ENCODE measurements at regions not wholly inside any gene's neighbourhood (a gene's known extent, or its start where the extent isn't known, plus 50 kb on each side); places are given as distances from the start of the nearest gene placed in this dataset.

DNA sequence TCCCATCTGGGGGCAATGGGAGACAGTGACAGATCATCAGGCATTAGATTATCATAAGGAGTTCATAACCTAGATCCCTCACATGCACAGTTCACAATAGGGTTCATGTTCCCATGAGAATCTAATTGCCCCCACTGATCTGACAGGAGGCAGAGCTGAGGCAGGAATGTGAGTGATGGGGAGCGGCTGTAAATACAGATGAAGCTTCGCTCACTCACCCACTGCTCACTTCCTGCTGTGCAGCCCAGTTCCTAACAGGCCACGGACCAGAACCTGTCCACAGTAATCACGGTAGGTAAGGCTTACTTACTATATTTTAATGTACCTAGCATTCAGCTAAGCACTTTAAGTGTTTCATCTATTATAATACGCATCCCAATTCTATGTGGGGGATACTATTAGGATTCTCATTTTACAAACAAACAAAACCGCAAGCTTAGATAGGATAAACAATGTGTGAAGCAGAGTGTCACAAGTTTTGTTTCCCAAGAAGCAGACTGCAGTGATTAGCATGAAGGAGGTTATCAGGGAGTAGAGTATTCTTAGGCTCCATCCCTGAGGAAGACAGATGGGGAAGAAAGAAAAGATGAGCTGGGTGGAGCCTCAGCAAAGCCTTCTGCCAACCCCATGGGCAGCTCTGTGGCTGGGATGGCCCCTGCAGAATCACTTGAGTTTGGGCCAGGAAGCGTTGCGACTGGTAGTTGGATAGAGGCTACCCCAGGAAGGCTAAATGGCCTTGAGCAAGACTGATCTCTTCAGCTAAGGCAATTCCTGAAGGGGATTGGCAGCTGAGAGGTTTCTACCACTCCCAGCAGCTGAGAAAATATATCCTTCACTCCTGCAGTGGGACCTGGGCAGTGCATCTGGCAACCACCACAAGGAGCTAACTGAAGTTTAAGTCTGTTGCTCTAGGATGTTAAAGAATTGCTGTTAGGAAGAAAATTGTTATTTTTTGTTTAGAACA lies 133.1 kb downstream of the MREG start:
- Histone ChIP-seq H3K9me3 (ENCODE audit: control insufficient read depth in 2 of 2, low read length in 2 of 2) (peaks cover 0 to 5% of the 10 kb centered on the region in 2 donors), H3K36me3 (ENCODE audit: control insufficient read depth in 2 of 2, insufficient read depth in 2 of 2, low read length in 2 of 2) (no peaks in the 10 kb centered on the region), H3K27ac (ENCODE audit: low read length) (no peak overlapping the region), H3K4me3 (ENCODE audit: low read length in 2 of 2) (no peak overlapping the region), H3K4me1 (ENCODE audit: control insufficient read depth, insufficient read depth, low read length) (peaks cover 8% of the 10 kb centered on the region), H3K9ac (ENCODE audit: low read length in 2 of 2) (no peak overlapping the region), H3K27me3 (ENCODE audit: control insufficient read depth in 1 of 2, insufficient read depth in 2 of 2, low read length in 2 of 2) (no peaks in the 10 kb centered on the region)

DNA sequence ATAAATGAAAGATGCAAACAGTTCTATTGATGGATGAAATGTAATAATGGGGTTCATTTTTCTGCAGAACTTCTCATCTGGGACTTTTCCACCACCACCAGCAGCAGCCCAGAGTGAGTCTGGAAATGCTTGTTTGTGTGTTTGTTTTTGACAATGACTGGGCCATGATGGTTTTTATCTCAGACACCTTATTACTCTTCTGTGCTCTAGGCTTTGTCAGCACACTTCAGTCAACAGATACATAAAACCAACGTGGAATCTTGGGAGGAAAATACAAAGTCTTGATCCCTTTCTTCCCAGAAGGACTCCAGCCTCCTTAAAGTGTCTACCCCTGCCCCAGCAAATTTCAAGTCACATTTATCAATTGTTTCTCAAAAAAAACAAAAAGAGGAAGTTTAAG lies 134.0 kb downstream of the MREG start:
- Histone ChIP-seq H3K4me1 (ENCODE audit: control insufficient read depth, insufficient read depth, low read length) (peaks cover under 1% of the 10 kb centered on the region), H3K9ac (ENCODE audit: low read length in 2 of 2) (no peak overlapping the region), H3K36me3 (ENCODE audit: control insufficient read depth in 2 of 2, insufficient read depth in 2 of 2, low read length in 2 of 2) (no peaks in the 10 kb centered on the region), H3K27ac (ENCODE audit: low read length) (no peak overlapping the region), H3K4me3 (ENCODE audit: low read length in 2 of 2) (no peak overlapping the region), H3K27me3 (ENCODE audit: control insufficient read depth in 1 of 2, insufficient read depth in 2 of 2, low read length in 2 of 2) (no peaks in the 10 kb centered on the region), H3K9me3 (ENCODE audit: control insufficient read depth in 2 of 2, low read length in 2 of 2) (peaks cover 0 to 5% of the 10 kb centered on the region in 2 donors)

DNA sequence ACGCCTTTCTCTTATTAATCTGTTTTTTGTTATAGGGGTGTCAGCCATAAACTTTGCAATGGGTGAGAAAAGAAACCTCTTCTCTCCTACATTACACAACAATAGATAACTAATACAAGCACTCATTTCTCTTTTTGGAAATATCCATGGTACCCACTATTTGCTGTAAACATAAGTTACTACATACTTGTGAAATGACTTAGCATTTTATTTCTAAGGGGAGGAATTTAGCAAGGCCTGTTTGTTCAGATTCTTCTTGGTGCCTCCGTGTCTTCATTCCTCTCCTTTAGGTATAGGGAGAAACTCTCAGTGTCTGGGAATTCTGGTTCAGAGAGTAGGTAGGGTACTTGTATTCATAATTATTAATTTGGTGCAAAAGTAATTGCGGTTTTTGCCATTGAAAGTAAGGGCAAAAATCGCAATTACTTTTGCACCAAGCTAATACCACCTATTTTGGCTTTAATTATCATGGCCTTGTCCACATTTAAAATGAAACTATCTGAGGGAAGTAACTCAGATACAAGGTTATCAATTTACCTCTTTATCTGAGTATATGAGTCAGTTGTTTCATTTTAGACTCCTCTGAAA lies 134.8 kb downstream of the MREG start:
- no peak overlapping the region for H3K27ac ChIP-seq (ENCODE audit: low read length)

DNA sequence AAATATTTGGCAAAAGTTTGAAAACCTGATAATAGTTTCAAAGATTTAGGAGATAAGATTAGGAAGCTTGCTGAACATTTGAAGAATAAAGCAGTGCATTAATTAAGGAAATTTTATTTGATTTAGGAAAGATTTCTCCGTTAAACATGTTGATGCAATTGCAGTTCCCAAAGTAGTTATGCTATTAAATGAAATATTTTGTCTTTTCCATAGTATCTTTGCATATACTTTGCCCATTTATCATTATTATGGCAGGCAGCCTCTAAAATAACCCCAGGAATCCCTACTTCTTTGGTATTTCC lies 136.5 kb downstream of the MREG start:
- H3K27ac ChIP-seq (ENCODE audit: low read length): no peak overlapping the region
- no peaks in the 10 kb centered on the region for H3K36me3 ChIP-seq (ENCODE audit: control insufficient read depth in 2 of 2, insufficient read depth in 2 of 2, low read length in 2 of 2)
- no peak overlapping the region for H3K4me3 ChIP-seq (ENCODE audit: low read length in 2 of 2)
- no peak overlapping the region for H3K9ac ChIP-seq (ENCODE audit: low read length in 2 of 2)
- no peaks in the 10 kb centered on the region for H3K27me3 ChIP-seq (ENCODE audit: control insufficient read depth in 1 of 2, insufficient read depth in 2 of 2, low read length in 2 of 2)
- peaks cover 0 to 5% of the 10 kb centered on the region in 2 donors for H3K9me3 ChIP-seq (ENCODE audit: control insufficient read depth in 2 of 2, low read length in 2 of 2)
- no peaks in the 10 kb centered on the region for H3K4me1 ChIP-seq (ENCODE audit: control insufficient read depth, insufficient read depth, low read length)

More for the DNA sequence above, 134.8 kb downstream of the MREG start:
- H3K36me3 ChIP-seq (ENCODE audit: control insufficient read depth in 2 of 2, insufficient read depth in 2 of 2, low read length in 2 of 2): no peaks in the 10 kb centered on the region
- H3K4me1 ChIP-seq (ENCODE audit: control insufficient read depth, insufficient read depth, low read length): no peaks in the 10 kb centered on the region
- no peak overlapping the region for H3K4me3 ChIP-seq (ENCODE audit: low read length in 2 of 2)
- no peaks in the 10 kb centered on the region for H3K27me3 ChIP-seq (ENCODE audit: control insufficient read depth in 1 of 2, insufficient read depth in 2 of 2, low read length in 2 of 2)
- H3K9me3 ChIP-seq (ENCODE audit: control insufficient read depth in 2 of 2, low read length in 2 of 2): peaks cover 0 to 5% of the 10 kb centered on the region in 2 donors
- H3K9ac ChIP-seq (ENCODE audit: low read length in 2 of 2): no peak overlapping the region

DNA sequence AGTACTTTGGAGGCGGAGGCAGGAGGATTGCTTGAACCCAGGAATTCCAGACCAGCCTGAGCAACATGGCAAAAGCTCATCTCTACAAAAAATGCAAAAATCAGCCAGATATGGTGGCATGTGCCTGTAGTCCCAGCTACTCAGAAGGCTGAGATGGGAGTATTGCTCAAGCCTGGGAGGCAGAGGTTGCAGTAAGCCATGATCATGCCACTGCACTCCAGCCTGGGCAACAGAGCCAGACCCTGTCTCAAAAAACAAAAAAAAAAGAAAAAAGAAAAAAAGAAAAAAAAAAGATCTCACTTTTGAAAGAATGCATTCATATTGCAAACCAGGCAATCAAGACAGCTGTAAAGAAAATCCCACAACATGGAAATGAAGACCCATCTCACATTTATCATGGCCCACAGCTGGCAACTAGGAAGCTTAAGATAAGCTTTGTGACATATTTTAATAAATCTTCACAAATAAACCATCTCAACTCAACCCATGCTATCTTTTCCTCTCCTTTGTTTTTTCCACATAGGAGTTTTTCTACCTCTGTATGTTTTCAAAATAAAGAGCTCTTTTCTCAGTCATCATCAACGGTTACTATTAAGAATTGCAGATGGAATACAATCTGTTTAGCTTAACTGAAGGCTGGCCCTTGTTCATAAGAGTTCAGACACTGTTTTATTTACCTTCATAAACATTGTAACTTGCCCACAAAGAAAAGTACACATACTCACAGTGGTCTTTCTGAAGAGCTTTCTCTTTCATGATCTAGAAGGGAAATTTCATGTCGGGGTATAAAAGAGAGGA lies 137.0 kb downstream of the MREG start:
- Histone ChIP-seq H3K9ac (ENCODE audit: low read length in 2 of 2) (no peak overlapping the region), H3K27me3 (ENCODE audit: control insufficient read depth in 1 of 2, insufficient read depth in 2 of 2, low read length in 2 of 2) (no peaks in the 10 kb centered on the region), H3K4me3 (ENCODE audit: low read length in 2 of 2) (no peak overlapping the region), H3K4me1 (ENCODE audit: control insufficient read depth, insufficient read depth, low read length) (no peaks in the 10 kb centered on the region), H3K27ac (ENCODE audit: low read length) (no peak overlapping the region), H3K36me3 (ENCODE audit: control insufficient read depth in 2 of 2, insufficient read depth in 2 of 2, low read length in 2 of 2) (no peaks in the 10 kb centered on the region), H3K9me3 (ENCODE audit: control insufficient read depth in 2 of 2, low read length in 2 of 2) (peaks cover 0 to 5% of the 10 kb centered on the region in 2 donors)

DNA sequence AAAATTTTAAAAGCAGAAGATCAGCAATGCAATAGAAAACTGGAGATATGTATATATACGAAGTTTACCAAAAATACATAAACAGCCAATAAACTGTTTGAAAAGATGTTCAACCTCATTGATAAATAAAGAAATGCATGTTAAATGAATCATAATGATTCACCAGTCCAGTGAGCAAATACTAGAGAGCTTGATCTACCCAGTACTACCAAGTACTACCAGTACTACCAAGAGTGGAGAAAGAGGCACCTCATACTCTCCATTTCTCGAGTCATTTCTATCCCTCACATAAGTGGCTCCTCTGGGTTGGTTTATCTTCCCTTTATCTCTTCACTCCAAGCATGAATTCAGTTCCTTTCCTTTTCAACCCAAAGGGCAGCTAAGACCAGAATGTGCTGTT lies 138.9 kb downstream of the MREG start:
- no peaks in the 10 kb centered on the region for H3K36me3 ChIP-seq (ENCODE audit: control insufficient read depth in 2 of 2, insufficient read depth in 2 of 2, low read length in 2 of 2)
- peaks cover 0 to 5% of the 10 kb centered on the region in 2 donors for H3K9me3 ChIP-seq (ENCODE audit: control insufficient read depth in 2 of 2, low read length in 2 of 2)
- no peaks in the 10 kb centered on the region for H3K4me1 ChIP-seq (ENCODE audit: control insufficient read depth, insufficient read depth, low read length)
- H3K27me3 ChIP-seq (ENCODE audit: control insufficient read depth in 1 of 2, insufficient read depth in 2 of 2, low read length in 2 of 2): no peaks in the 10 kb centered on the region
- no peak overlapping the region for H3K27ac ChIP-seq (ENCODE audit: low read length)
- H3K9ac ChIP-seq (ENCODE audit: low read length in 2 of 2): no peak overlapping the region
- H3K4me3 ChIP-seq (ENCODE audit: low read length in 2 of 2): no peak overlapping the region

DNA sequence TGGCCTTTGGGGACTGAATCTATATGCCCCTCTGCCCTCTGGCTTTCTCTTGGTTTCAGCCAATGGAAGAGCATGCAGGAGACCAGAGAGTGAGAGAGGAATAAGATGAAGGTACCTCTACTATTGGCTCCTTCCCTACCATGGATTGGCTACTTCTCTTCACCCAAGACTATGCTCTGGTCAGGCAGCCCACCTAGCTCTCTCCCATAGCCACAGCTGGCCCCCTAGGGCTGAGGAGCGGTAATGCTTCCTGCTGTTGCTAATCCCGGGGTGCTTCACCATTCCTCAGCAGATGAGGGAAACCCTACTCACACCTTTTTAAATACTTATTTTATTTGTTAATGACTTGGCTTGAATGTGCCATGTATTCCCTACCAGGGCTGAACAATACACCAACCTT lies 142.4 kb downstream of the MREG start:
- Histone ChIP-seq H3K27me3 (ENCODE audit: control insufficient read depth in 1 of 2, insufficient read depth in 2 of 2, low read length in 2 of 2) (no peaks in the 10 kb centered on the region), H3K9ac (ENCODE audit: low read length in 2 of 2) (no peak overlapping the region), H3K27ac (ENCODE audit: low read length) (no peak overlapping the region), H3K4me1 (ENCODE audit: control insufficient read depth, insufficient read depth, low read length) (no peaks in the 10 kb centered on the region), H3K4me3 (ENCODE audit: low read length in 2 of 2) (no peak overlapping the region), H3K9me3 (ENCODE audit: control insufficient read depth in 2 of 2, low read length in 2 of 2) (no peaks in the 10 kb centered on the region), H3K36me3 (ENCODE audit: control insufficient read depth in 2 of 2, insufficient read depth in 2 of 2, low read length in 2 of 2) (no peaks in the 10 kb centered on the region)

DNA sequence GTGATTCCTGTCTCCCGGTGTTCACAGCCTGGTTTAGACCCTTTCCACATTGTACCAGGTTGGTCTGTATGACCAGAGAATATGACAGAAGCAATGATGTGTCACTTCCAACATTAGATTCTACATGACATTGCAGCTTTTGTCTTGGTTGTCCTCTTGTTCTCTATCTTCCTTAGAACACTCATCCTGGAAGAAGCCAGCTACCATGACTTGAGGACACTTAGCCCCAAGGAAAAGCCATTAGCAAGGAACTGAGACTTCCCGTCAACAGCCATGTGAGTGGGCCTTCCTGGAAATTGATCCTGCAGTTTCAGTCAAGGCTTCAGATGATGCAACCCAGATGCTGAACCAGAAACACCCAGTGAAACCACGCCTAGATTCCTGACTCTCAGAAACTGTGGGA lies 143.3 kb downstream of the MREG start:
- Histone ChIP-seq H3K27me3 (ENCODE audit: control insufficient read depth in 1 of 2, insufficient read depth in 2 of 2, low read length in 2 of 2) (no peaks in the 10 kb centered on the region), H3K4me1 (ENCODE audit: control insufficient read depth, insufficient read depth, low read length) (no peaks in the 10 kb centered on the region), H3K27ac (ENCODE audit: low read length) (no peak overlapping the region), H3K9ac (ENCODE audit: low read length in 2 of 2) (no peak overlapping the region), H3K9me3 (ENCODE audit: control insufficient read depth in 2 of 2, low read length in 2 of 2) (no peaks in the 10 kb centered on the region), H3K4me3 (ENCODE audit: low read length in 2 of 2) (no peak overlapping the region), H3K36me3 (ENCODE audit: control insufficient read depth in 2 of 2, insufficient read depth in 2 of 2, low read length in 2 of 2) (no peaks in the 10 kb centered on the region)

DNA sequence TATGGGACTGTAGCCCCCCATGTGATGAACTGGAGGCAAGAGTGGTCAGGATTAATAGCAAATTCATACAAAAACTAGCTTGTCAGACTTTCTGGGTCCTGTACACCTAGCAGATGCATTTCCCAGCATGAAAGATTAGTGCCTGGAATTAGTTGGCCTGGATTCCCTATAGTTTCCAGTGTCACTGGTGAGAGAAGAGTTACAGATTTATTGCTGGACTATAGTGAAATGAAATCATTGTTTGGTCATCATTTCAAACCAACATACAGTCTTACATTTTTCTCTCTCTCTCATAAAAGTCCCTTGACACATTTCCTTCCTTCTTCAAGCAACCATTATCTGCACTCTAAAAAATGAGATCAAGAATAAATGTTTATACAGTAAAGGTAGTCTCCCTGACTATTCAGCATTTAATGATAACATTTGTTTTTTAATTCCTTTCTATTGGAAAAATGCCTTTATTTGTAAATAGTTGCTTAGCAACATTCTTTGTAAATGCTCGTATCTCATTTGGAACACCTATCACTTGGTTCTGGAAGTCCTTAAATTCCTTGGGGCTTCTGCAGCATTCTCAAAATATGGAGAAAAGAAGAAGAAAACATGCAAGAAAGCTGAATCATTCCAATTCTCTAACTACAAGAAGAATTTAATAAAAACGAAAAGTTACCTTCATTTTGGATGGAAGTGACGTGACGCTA lies 144.4 kb downstream of the MREG start:
- Histone ChIP-seq H3K9ac (ENCODE audit: low read length in 2 of 2) (no peak overlapping the region), H3K4me1 (ENCODE audit: control insufficient read depth, insufficient read depth, low read length) (no peaks in the 10 kb centered on the region), H3K4me3 (ENCODE audit: low read length in 2 of 2) (no peak overlapping the region), H3K27ac (ENCODE audit: low read length) (no peak overlapping the region), H3K36me3 (ENCODE audit: control insufficient read depth in 2 of 2, insufficient read depth in 2 of 2, low read length in 2 of 2) (no peaks in the 10 kb centered on the region), H3K9me3 (ENCODE audit: control insufficient read depth in 2 of 2, low read length in 2 of 2) (no peaks in the 10 kb centered on the region), H3K27me3 (ENCODE audit: control insufficient read depth in 1 of 2, insufficient read depth in 2 of 2, low read length in 2 of 2) (no peaks in the 10 kb centered on the region)

DNA sequence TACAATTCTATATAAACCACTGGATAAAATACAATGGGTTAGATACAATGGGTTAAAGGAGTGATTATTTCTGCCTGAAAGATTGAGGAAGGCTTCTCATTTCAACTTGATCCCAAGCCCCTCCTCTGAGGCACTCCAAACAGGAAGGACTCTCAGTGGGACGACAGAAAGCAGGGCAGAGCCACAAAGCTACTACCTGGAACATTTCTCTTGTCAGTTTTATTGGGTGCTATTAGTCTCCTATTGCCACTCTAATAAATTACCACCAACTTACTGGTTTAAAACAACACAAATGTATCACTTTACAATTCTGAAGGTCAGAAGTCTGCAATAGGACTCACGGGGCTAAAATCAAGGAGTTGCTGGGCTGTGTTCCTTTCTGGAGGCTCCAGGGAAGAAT lies 146.7 kb downstream of the MREG start:
- Histone ChIP-seq H3K27me3 (ENCODE audit: control insufficient read depth in 1 of 2, insufficient read depth in 2 of 2, low read length in 2 of 2) (no peaks in the 10 kb centered on the region), H3K9ac (ENCODE audit: low read length in 2 of 2) (no peak overlapping the region), H3K4me3 (ENCODE audit: low read length in 2 of 2) (no peak overlapping the region), H3K4me1 (ENCODE audit: control insufficient read depth, insufficient read depth, low read length) (no peaks in the 10 kb centered on the region), H3K36me3 (ENCODE audit: control insufficient read depth in 2 of 2, insufficient read depth in 2 of 2, low read length in 2 of 2) (no peaks in the 10 kb centered on the region), H3K27ac (ENCODE audit: low read length) (no peak overlapping the region), H3K9me3 (ENCODE audit: control insufficient read depth in 2 of 2, low read length in 2 of 2) (no peaks in the 10 kb centered on the region)
